ENCODE measurements at regions not wholly inside any gene's neighbourhood (a gene's known extent, or its start where the extent isn't known, plus 50 kb on each side); places are given as distances from the start of the nearest gene placed in this dataset.
"Not testable (repeated sequence)": the region's sequence is repeated elsewhere in the genome, so short reads cannot be mapped to it uniquely, and the experiment has no call there.

DNA sequence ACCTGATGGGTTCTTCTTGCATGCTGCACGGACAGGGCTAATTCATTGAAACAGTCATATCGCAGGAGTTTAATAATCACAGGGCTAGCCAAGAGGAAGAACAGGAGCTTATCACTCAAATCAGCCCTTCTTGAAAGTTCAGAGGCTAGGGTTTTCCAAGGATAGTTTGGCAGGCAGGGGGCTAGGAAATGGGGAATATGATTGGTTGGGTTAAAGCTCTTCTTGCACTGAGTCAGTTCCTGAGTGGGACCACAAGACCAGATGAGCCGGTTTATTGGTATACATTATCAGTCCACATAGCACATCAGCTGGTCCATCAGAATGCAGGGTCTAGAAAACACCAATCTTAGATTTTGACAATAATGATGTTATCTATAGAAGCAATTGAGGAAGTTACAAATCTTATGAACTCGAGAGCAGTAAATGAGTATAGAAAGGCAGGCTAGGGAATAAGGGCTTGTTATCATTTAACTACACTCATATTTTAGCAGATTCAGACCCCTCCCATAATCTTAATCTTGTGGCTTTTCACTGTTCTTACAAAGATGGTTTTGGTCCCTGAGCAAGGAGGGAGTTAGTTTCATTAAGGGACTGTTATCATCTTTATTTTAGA, 58.1 kb upstream of the SLC25A36 start:
- no TSS peak for BruUV-seq (replicated peaks)
- H3K27ac ChIP-seq (ENCODE audit: extremely low read length, insufficient read depth, low read length) = no peak overlapping the region
- ChIA-PET CTCF (ENCODE audit: low intra/inter-chr PET ratio, low total read pairs) (no interaction called here), POLR2A (no interaction called here)
- H3K4me3 ChIP-seq (replicated peaks in 1 of 3; ENCODE audit: insufficient read depth in 1 of 3, low read depth in 2 of 3, low read length in 3 of 3) = no peak overlapping the region
- 34% methylated on average over 4 of the region's 4 CpGs for WGBS (ENCODE audit: low lambda C conversion rate)
- TF ChIP-seq, protein P1, sequence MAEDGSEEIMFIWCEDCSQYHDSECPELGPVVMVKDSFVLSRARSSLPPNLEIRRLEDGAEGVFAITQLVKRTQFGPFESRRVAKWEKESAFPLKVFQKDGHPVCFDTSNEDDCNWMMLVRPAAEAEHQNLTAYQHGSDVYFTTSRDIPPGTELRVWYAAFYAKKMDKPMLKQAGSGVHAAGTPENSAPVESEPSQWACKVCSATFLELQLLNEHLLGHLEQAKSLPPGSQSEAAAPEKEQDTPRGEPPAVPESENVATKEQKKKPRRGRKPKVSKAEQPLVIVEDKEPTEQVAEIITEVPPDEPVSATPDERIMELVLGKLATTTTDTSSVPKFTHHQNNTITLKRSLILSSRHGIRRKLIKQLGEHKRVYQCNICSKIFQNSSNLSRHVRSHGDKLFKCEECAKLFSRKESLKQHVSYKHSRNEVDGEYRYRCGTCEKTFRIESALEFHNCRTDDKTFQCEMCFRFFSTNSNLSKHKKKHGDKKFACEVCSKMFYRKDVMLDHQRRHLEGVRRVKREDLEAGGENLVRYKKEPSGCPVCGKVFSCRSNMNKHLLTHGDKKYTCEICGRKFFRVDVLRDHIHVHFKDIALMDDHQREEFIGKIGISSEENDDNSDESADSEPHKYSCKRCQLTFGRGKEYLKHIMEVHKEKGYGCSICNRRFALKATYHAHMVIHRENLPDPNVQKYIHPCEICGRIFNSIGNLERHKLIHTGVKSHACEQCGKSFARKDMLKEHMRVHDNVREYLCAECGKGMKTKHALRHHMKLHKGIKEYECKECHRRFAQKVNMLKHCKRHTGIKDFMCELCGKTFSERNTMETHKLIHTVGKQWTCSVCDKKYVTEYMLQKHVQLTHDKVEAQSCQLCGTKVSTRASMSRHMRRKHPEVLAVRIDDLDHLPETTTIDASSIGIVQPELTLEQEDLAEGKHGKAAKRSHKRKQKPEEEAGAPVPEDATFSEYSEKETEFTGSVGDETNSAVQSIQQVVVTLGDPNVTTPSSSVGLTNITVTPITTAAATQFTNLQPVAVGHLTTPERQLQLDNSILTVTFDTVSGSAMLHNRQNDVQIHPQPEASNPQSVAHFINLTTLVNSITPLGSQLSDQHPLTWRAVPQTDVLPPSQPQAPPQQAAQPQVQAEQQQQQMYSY (CRISPR knock-in tag; IDR thresholded peaks at IDR 0.05) = no peak
- no peaks in the 10 kb centered on the region for H3K79me2 ChIP-seq (ENCODE audit: insufficient read depth, low read length)
- H3K9me3 ChIP-seq (ENCODE audit: low read length) = no peaks in the 10 kb centered on the region; the same call in 1 of the 2 replicates
- no peaks in the 10 kb centered on the region for H3K27me3 ChIP-seq (ENCODE audit: control insufficient read depth in 1 of 2, insufficient read depth in 2 of 2, low read length in 2 of 2)
- no peaks in the 10 kb centered on the region for H3K4me1 ChIP-seq (ENCODE audit: insufficient read depth, low read length)
- DNase-seq (ENCODE audit: low spot score) = no peak
- no peak for FAIRE-seq
- no peak for ATAC-seq
- no peaks in the 10 kb centered on the region for H4K20me1 ChIP-seq (ENCODE audit: insufficient read depth, low read length)
- H3K9ac ChIP-seq (ENCODE audit: insufficient read depth, low read depth, low read length) = no peak overlapping the region
- no peak overlapping the region for H3K4me2 ChIP-seq (ENCODE audit: low read depth, low read length)
- no peak overlapping the region for H2AFZ ChIP-seq (ENCODE audit: low read length)
- in situ Hi-C loops (cut with HindIII; ENCODE audit: extremely low pct_ligation_motif_present, low pct_unique_long_range_greater_than_20kb) (no loop called here), intact Hi-C loops (cut with micrococcal nuclease; ENCODE audit: unreplicated experiment) (no loop called here)
- H3K36me3 ChIP-seq (replicated peaks in 1 of 2; ENCODE audit: control insufficient read depth in 1 of 2, insufficient read depth in 2 of 2, low read length in 2 of 2) = no peaks in the 10 kb centered on the region

GRCh38 chr3:140885697-140886096, 55.9 kb upstream of the SLC25A36 start:
- H2AFZ ChIP-seq (ENCODE audit: low read length); H3K27ac ChIP-seq (ENCODE audit: extremely low read length, insufficient read depth, low read length); H3K4me2 ChIP-seq (ENCODE audit: low read depth, low read length); H3K9me3 ChIP-seq (ENCODE audit: low read length); H3K27me3 ChIP-seq (ENCODE audit: control insufficient read depth in 1 of 2, insufficient read depth in 2 of 2, low read length in 2 of 2); H3K4me3 ChIP-seq (replicated peaks in 1 of 3; ENCODE audit: insufficient read depth in 1 of 3, low read depth in 2 of 3, low read length in 3 of 3); POLR2A ChIA-PET; H3K9ac ChIP-seq (ENCODE audit: insufficient read depth, low read depth, low read length); ATAC-seq; BruUV-seq (replicated peaks); DNase-seq (ENCODE audit: low spot score); FAIRE-seq; H3K36me3 ChIP-seq (replicated peaks in 1 of 2; ENCODE audit: control insufficient read depth in 1 of 2, insufficient read depth in 2 of 2, low read length in 2 of 2); in situ Hi-C loops (cut with HindIII; ENCODE audit: extremely low pct_ligation_motif_present, low pct_unique_long_range_greater_than_20kb); H3K79me2 ChIP-seq (ENCODE audit: insufficient read depth, low read length); H3K4me1 ChIP-seq (ENCODE audit: insufficient read depth, low read length); intact Hi-C loops (cut with micrococcal nuclease; ENCODE audit: unreplicated experiment); CTCF ChIA-PET (ENCODE audit: low intra/inter-chr PET ratio, low total read pairs); H4K20me1 ChIP-seq (ENCODE audit: insufficient read depth, low read length): not testable (repeated sequence)
